ENCODE measurements at regions not wholly inside any gene's neighbourhood (a gene's known extent, or its start where the extent isn't known, plus 50 kb on each side); places are given as distances from the start of the nearest gene placed in this dataset.

- Histone ChIP-seq H3K4me3 (ENCODE audit: low read depth in 2 of 2, low read length in 2 of 2) (no peak overlapping the region), H3K4me1 (ENCODE audit: control insufficient read depth, insufficient read depth, low read length) (no peaks in the 10 kb centered on the region), H3K27ac (ENCODE audit: low read length) (no peak overlapping the region), H3K27me3 (ENCODE audit: control insufficient read depth, insufficient read depth, low read length) (no peaks in the 10 kb centered on the region), H3K9me3 (ENCODE audit: control insufficient read depth, insufficient read depth, low read depth, low read length) (no peaks in the 10 kb centered on the region), H3K36me3 (ENCODE audit: control insufficient read depth, insufficient read depth, low read length) (no peaks in the 10 kb centered on the region)
- ChIA-PET CTCF (no interaction called here), POLR2A (no interaction called here)
- ATAC-seq (no peak), DNase-seq (ENCODE audit: low read depth, low spot score) (no peak)
- TF ChIP-seq REST (IDR thresholded peaks at IDR 0.05; ENCODE audit: insufficient read depth in 1 of 2, low read depth in 2 of 2, low read length in 1 of 2) (no peak), SIN3A (IDR thresholded peaks at IDR 0.05; ENCODE audit: borderline replicate concordance, insufficient read depth, low read depth, low read length) (no peak), POLR2AphosphoS5 (IDR thresholded peaks at IDR 0.05; ENCODE audit: low read depth, low read length) (no peak), CTCF (IDR thresholded peaks at IDR 0.05) (no peak), TCF7L2 (IDR thresholded peaks at IDR 0.05; ENCODE audit: low read depth, low read length) (no peak)
- intact Hi-C loops (cut with micrococcal nuclease; ENCODE audit: unreplicated experiment), result no loop called here
- BruUV-seq (replicated peaks), result no TSS peak
- in situ Hi-C loops (cut with HindIII; ENCODE audit: low pct_unique_long_range_greater_than_20kb, low sequenced_read_pairs), result no loop called here
These were observed 313.2 kb upstream of the DIO3 start for GRCh38 chr14:101247842-101248725.

- Histone ChIP-seq H3K27me3 (ENCODE audit: control insufficient read depth, insufficient read depth, low read length) (no peaks in the 10 kb centered on the region), H3K4me1 (ENCODE audit: control insufficient read depth, insufficient read depth, low read length) (no peaks in the 10 kb centered on the region), H3K36me3 (ENCODE audit: control insufficient read depth, insufficient read depth, low read length) (no peaks in the 10 kb centered on the region), H3K9me3 (ENCODE audit: control insufficient read depth, insufficient read depth, low read depth, low read length) (no peaks in the 10 kb centered on the region), H3K4me3 (ENCODE audit: low read depth in 2 of 2, low read length in 2 of 2) (no peak overlapping the region), H3K27ac (ENCODE audit: low read length) (no peak overlapping the region)
- DNase-seq (ENCODE audit: low read depth, low spot score), result no peak
- ATAC-seq, result no peak
- in situ Hi-C loops (cut with HindIII; ENCODE audit: low pct_unique_long_range_greater_than_20kb, low sequenced_read_pairs) (no loop called here), intact Hi-C loops (cut with micrococcal nuclease; ENCODE audit: unreplicated experiment) (no loop called here)
- no TSS peak for BruUV-seq (replicated peaks)
- TF ChIP-seq CTCF (IDR thresholded peaks at IDR 0.05) (no peak), SIN3A (IDR thresholded peaks at IDR 0.05; ENCODE audit: borderline replicate concordance, insufficient read depth, low read depth, low read length) (no peak), REST (IDR thresholded peaks at IDR 0.05; ENCODE audit: insufficient read depth in 1 of 2, low read depth in 2 of 2, low read length in 1 of 2) (no peak), TCF7L2 (IDR thresholded peaks at IDR 0.05; ENCODE audit: low read depth, low read length) (no peak), POLR2AphosphoS5 (IDR thresholded peaks at IDR 0.05; ENCODE audit: low read depth, low read length) (no peak)
- POLR2A ChIA-PET, result no interaction called here
- CTCF ChIA-PET, result no interaction called here
These were observed 312.2 kb upstream of the DIO3 start for GRCh38 chr14:101248840-101249675.

Data from Panc1 (cell line).